Activated effector memory CD4-positive, alpha-beta T cell treated with anti-CD3 and anti-CD28 coated beads, Interleukin-2, amount 50 U/mL, for 16 hours (primary cell): ENCODE measurements at regions not wholly inside any gene's neighbourhood (a gene's known extent, or its start where the extent isn't known, plus 50 kb on each side); places are given as distances from the start of the nearest gene placed in this dataset.
A peak's percentile ranks its signal among the peaks of the same experiment; 100 is the strongest.
"Not testable (repeated sequence)": the region's sequence is repeated elsewhere in the genome, so short reads cannot be mapped to it uniquely, and the experiment has no call there.

Source experiments
- DNase-seq: peaks from one replicate; pipeline ENCODE4 v3.0.0-alpha.2; 2020

DNA sequence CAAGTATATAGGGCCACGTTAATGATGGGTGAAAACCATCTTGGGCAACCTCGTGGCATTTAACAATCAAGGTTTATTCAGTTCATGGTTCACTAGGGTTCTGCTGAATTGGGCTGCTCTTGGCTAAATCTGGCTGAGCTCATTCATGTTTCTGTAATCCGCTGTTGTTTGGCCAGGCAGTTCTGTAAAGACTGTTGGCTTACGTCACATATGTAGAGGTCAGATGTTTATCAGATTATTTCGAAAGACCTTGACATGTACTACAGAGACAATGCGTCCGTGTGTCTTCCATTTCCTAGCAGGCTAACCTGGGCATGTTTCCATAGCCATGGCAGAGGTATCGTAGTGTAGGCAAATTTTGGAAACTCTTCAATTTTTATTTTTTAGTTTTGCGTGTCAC lies 190.0 kb upstream of the ZWINT start:
- DNase-seq, result no peak

DNA sequence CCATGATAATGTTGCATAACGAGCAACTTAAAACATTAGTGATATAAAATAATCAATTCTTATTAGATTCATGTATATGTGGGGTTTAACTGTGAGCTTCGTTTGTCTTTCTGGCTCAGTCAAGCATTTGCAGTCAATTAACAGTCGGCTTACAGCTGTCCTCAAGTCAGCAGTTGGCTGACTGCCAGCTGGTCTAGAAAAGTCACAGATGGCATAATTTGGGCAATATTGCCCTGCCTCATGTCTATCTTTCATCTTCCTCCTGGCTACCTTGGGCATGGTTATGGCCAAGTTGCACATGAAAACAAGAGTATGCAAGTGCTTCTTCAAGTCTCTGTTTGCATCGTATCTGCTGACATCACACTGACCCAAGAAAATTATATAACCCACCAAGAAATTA lies 186.1 kb upstream of the ZWINT start:
- no peak for DNase-seq

DNA sequence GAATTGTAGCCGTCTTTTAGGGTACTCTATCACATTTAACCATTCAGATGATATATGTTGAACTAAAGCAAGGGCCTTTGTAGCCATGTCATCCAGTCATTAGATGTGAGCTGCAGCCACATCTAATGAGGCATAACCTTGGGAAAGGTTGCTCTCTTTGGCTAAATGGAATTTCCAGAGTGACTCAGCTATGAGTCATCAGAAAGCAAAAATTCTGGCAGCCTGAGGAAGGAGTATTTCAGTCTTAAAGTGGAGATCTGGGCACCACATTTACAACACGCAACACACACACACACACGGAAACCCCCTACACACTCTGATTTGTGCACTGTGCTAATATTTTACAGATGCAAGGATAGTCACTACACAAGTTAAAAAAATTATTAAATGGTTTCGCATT lies 176.9 kb upstream of the ZWINT start:
- DNase-seq, result no peak

DNA sequence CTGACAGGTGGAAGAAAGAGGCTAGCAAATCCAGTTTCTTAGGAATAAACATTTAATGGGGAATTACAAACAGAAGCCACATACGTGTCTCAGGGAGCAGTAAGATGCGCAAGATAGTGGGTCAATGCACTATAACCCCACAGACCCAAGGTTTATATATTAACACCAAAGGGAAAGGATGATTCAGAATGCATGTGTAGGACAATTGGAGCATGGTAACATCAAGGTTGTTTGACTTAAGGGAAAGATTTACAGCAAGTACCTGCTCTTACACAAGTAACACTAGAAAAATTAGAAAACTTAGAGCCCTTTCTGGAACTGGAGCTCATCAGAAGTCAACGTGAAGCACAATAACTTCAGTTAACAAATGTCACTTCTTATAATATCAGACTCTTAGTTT lies 161.1 kb upstream of the ZWINT start:
- no peak for DNase-seq

DNA sequence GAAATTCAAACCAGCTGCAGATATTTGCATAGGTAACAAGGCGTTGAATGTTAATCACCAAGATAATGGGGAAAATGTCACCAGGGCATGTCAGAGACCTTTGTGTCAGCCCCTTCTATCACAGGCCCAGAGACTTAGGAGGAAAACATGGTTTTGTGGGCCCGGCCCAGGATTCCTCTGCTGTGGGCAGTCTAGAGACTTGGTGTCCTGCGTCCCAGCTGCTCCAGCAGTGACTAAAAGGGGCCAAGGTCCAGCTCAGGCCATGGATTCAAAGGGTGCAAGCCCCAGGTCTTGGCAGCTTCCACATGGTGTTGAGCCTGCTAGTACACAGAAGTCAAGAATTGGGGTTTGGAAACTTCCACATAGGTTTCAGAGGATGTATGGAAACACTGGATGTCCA lies 147.5 kb upstream of the ZWINT start:
- no peak for DNase-seq

DNA sequence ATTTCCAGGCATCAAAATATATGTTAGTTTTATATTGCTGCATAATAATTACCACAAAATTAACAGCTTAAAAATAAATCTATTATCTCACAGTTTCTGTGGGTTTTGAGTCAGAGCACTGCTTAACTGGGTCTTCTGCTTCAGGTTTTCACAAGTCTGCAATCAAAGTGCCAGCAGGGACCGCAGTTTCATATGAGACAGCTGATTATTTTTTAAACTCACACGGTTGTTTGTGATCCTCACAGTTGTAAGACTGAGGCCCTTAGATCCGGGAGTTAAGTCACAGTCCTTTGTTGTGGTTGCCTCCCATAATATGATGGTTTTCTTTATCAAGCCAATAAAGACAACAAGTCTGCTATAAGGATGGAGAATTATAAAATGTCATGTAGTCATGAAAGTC lies 146.0 kb upstream of the ZWINT start:
- no peak for DNase-seq

DNA sequence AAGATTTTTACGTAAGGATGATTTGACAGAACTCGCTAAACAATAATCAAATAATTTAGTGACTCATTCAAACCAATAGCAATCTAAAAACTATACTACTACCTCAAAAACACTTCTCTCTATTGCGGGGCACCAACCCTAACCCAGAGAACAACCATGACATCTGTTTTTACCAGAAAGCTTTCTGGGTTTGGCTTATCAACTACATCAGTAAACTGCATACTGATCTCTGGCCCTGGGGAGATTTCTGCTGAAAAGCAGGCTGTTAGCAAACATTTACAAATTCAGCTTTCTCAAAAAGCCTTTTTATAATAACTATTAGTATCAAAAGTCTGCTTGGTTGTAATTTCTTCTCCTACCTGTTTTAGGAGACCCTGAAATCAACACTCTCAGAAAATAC lies 144.5 kb upstream of the ZWINT start:
- no peak for DNase-seq

DNA sequence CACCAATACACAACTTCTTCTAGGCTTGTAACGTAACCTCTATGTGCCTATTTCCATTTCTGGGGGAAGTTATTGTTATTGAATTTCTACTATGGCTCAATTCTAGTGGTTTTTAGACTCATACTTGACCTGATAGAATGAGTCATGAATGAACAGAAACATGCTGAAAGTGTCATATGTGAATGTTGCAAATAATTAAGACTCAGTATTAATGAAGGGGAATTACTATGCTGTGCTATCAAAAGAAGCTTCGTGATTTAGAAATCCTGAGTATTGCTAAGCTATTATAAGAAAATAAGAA lies 135.1 kb upstream of the ZWINT start:
- no peak for DNase-seq

DNA sequence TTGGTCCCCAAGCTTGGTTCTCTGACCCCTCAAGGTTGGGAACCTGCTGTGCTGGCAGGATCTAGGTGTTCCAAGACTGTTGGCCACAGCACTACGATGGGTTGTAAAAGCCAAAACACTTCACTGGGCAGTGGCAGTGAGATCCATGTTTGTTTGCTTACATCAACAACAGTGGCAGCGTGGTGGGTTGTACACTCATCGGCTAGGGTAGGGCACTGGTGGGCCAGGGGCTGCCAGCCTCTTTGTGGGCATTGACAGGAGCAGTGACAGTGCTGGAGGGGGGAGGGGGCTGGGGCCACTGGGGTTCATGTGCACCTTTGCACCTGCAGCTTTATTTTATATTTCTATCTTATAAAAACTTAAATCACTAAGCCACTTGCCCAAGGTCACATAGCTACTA lies 126.7 kb upstream of the ZWINT start:
- DNase-seq, result no peak

DNA sequence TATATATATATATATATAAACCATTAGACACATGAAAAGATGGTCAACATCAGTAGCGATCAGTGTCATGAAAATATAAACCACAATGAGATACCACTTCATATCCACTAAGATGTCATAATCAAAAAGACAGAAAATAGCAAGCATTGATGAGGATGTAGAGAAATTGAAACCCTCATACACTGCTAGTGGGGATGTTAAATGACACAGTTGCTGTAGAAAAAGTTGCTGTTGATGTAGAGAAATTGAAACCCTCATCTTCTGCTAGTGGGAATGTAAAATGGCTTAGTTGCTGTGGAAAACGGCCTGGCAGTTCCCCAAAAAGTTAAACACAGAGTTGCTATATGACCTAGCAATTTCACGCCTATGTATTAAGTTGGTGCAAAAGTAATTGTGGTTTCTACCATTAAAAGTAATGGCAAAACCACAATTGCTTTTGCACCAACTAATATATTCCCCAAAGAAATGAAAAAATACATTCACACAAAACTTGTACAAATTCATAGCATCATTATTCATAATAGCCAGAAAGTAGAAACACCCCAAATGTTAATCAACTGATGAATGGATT lies 120.5 kb upstream of the ZWINT start:
- DNase-seq, result no peak

DNA sequence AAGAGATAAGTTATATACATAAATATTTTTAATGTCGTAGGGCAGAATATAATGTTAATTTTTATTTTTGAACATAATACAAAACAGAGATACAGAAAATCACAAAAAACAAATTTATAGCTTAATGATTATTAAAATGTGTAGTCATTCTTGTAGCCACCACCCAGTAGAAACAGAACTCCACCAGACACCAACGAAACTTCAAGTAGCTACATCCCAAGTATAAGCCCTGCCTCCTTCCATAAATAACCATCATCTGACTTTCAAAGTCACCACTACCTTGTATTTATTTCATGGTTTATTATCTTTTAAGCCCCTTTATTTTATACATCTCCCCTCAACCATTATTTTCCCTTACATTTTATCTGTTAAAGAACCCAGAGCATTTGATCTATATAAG lies 111.9 kb upstream of the ZWINT start:
- DNase-seq, result no peak

DNA sequence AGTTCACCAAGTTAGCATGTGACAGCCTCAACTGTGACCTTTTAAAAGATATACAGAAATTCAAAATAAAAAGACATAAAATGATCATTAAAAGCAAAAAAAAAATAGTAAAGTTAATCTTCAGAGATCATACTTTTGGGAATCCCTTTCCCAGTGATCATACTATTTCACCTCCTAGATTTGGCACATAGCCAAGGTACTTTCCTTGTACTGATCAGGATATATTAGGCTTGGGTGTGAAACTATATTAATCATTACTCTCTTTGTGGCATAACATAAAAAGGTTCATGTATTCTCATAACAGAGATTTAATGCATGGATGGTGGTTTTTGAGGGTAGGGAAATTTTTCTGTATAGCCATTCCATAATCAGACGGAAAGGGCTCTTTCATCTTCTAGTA lies 109.6 kb upstream of the ZWINT start:
- DNase-seq, result no peak

DNA sequence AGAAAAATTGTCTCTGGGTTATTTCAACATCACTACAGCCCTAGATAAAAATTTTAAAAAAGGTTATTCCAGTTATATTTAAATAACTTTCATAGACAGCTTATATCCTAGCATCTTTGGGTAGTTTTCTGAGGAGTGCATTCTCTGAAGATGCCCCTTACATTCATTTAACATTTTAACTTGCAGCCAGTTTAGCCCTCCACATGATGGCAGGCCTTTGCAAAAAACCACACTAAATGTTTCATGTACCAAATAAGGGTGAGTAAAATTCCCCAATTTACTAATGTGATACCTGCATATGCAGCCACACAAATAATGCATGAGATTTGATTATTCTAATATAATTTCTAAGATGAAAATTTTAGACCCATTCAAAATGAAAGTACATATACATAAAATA lies 108.4 kb upstream of the ZWINT start:
- DNase-seq, result no peak

DNA sequence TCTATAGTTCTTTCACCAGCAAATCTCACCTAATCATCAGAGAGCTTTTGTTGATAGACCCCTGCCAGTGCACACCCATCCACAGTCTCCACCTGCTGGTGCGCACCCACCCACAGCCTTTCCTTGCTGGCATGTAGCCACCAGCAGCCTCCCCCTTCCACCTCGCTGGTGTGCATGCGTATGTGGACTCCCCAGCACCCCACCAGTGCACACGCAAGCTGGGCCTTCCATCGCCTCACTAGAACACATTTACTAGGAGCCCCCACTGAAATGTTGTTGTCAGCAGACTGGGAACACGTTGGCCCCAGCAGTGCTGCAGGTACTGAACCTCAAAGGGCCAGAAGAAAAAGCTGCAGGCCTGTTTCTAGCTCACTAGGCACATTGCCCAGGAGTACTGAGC lies 104.9 kb upstream of the ZWINT start:
- DNase-seq, result peak; percentile 31

DNA sequence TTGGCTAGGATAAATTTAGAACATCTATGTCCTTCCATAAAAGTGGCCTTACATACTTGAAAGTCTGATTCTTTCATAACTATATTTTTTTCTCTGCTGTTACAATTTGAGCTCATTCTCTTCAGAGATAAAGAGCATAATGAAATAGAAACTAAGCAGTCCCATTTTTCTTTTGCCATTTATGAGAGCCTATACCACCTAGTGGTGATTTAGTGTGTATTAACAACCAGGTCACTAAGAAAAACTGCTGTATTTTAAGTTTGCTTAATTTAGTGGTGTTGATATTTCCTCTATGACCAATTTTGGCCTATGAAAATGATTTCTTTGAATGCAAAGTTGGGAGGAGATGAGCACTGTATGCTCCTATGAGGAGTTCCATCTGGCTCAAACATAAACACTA lies 88.7 kb upstream of the ZWINT start:
- no peak for DNase-seq

DNA sequence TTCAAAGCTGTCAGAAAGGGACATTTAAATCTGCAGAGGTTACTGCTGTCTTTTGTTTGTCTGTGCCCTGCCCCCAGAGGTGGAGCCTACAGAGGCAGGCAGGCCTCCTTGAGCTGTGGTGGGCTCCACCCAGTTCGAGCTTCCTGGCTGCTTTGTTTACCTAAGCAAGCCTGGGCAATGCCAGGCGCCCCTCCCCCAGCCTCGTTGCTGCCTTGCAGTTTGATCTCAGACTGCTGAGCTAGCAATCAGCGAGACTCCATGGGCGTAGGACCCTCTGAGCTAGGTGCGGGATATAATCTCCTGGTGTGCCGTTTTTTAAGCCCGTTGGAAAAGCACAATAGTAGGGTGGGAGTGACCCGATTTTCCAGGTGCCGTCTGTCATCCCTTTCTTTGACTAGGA lies 86.6 kb upstream of the ZWINT start:
- DNase-seq, result not testable (repeated sequence)

DNA sequence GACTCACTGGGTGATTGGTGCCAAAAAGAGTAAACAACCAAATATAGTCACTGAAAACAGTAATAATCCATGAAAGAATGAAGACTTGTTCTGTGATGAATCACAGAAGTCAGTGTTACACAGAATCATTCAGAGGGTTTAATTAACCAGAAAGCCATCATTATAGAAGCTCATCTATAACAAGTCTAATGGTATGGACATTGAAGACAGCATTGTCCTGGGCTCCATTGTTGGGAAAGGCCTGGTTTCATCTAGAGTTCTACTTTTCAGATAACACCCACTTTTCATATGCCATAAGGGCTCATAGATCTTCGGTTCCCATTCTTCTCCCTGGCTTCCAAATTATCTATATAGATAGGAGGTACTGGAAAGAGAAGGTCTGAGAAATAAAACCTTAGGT lies 80.3 kb upstream of the ZWINT start:
- DNase-seq, result not testable (repeated sequence)
